Fibroblast of peridontal ligament (primary cell): ENCODE measurements at regions not wholly inside any gene's neighbourhood (a gene's known extent, or its start where the extent isn't known, plus 50 kb on each side); places are given as distances from the start of the nearest gene placed in this dataset.
"Not testable (repeated sequence)": the region's sequence is repeated elsewhere in the genome, so short reads cannot be mapped to it uniquely, and the experiment has no call there.

Experiments
- DNase-seq: peaks from one replicate; pipeline ENCODE4 v3.0.0-alpha.2; 2010; ENCODE audit errors: extremely low read depth

GRCh38 chr4:166153548-166153947 lies 280.5 kb downstream of the TLL1 start:
- peak; percentile 69 for DNase-seq

DNA sequence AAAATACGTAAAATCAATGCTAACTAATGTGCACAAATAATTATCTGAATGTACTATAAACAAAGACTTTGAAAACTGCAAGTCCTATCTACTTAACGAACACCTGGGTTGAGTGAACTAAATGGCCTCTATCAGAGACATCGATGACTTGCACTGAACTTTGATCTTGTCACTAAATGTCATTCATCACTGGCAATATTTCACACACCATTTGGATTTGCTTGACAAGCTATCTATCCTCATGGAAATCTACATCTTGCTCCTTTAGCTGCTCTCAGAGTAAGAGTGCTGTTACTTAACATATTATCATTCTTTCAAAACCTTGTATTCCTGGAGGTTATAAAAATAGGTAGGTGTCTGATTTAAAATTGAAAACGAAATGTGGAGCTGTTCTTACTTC lies 289.3 kb downstream of the TLL1 start:
- no peak for DNase-seq

GRCh38 chr4:166165829-166166420 lies 292.9 kb downstream of the TLL1 start:
- DNase-seq: peak; percentile 90

DNA sequence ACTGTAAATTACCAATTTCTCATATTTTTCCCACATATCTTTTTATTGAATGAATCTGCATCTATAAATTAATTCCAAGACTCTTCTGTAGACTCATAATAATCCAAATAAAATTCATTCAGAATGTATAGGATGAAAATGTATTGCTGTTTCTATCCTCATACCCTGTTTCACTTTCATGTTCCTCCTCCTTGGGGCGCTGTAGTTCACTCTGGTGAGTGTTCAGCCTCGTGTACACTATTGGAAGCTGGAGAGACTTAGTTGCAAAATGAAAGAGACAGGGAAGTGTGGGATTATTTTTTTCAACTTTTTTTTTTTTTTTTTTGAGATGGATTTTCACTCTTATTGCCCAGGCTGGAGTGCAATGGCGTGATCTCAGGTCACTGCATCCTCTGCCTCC lies 296.1 kb downstream of the TLL1 start:
- peak; percentile 22 for DNase-seq

GRCh38 chr4:166172619-166173018 lies 299.6 kb downstream of the TLL1 start:
- DNase-seq: no peak

DNA sequence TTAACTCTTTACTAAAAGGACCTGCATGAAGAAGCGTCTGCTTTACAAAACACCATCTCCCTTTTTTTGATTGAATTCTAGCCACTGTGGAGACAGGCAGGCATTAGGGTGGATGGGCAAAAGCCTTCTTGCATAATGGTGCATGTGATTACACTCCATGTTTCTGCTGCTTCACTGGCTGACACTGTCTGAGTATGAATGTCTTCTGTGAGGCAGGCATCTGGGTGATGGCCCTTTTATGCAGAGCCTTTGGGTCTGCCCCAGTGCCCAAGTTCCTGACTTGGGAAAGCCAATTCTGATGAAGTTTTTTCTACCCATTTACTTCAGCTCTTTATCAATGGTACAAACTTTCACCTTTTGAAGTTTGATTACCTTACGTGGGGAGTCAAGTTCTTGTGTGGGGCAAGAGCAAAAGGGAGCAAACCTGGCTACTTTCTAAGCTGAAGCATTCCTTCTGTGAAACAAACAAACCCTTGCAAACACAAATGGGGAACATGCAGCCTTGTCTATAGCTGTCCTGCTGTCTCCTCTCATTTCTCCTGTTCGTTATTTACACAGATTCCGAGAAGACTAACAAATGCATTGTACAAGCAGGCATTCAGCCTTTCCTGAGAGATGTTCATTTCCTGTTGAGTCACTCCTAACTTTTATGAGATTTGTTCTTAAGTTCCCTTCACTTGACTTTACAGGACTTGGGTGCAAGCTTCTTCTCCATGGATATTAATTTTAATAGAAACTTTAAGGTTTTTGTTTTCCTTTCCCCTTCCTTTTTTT lies 301.9 kb downstream of the TLL1 start:
- DNase-seq: no peak

GRCh38 chr4:166182145-166182544 lies 309.1 kb downstream of the TLL1 start:
- DNase-seq: no peak

DNA sequence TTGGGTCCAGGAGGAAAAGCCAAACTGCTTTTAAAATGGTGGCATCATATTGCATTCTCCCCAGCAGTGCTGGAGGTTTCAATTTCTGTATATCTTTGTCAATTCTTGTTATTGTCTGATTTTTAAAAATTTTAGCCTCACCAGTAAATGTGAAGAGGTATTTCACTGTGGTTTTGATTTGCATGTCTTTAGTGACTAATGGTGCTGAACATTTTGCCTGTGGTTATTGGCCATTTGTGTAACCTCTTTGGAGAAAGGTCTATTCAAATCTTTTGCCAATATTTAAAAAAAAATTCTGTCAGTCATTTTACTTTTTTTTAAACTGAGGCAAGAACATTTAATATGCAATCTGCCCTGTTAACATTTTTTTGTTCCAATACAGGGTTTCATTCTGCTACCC lies 322.1 kb downstream of the TLL1 start:
- peak; percentile 19 for DNase-seq

DNA sequence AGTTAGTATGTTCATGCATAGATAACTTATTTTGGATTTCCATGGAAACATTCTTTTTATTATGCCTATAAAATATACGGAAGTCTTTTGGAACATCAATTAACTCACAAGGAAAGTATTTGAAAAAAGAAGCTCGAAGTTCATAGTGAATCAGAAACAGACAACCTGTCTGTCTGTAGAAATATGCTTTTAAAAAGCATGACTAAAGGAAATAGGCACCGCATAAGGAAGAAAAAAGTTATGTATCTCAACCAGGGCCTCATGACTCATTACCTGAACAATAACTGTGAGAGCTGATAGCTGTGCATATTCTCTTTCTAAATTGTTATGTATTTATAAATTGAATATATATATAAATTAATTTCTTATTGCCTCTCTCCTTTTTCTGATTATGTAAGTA lies 324.1 kb downstream of the TLL1 start:
- no peak for DNase-seq

- DNase-seq: no peak
Observed at GRCh38 chr4:166198041-166198440, 325.0 kb downstream of the TLL1 start.

GRCh38 chr4:166198516-166199310 lies 325.7 kb downstream of the TLL1 start:
- no peak for DNase-seq

DNA sequence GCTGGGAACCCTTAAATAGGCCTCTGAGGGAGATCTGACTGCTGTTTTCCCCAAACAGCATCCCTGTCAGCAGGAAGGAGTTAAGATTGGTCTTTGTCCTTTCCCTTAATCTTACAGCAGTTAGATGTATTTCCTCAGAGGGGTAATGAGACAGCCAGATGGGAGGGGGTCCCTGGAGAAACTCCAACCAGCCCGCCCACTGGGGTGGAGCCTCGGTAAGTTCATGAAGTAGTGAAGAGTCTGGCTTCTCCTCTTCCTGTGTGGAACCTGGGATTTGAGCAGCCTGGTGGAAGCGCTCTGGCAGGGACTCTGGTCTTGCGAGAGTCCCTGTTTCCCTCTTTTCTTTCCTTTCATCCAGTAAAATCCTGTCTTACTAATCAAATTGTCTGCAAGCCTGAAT lies 330.0 kb downstream of the TLL1 start:
- no peak for DNase-seq

DNA sequence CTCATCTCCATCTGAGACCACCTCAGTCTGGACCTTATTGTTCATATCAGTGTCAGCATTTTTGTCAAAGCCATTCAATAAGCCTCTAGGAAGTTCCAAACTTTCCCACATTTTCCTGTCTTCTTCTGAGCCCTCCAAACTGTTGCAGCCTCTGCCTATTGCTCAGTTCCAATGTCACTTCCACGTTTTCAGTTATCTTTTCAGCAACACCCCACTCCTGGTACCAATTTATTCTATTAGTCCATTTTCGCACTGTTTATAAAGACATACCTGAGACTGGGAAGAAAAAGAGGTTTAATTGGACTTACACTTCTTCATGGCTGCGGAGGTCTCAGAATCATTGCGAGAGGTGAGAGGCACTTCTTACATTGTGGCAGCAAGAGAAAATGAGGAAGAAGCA lies 339.3 kb downstream of the TLL1 start:
- not testable (repeated sequence) for DNase-seq

- DNase-seq: no peak
Observed at GRCh38 chr4:166222271-166222670, 349.2 kb downstream of the TLL1 start.

DNA sequence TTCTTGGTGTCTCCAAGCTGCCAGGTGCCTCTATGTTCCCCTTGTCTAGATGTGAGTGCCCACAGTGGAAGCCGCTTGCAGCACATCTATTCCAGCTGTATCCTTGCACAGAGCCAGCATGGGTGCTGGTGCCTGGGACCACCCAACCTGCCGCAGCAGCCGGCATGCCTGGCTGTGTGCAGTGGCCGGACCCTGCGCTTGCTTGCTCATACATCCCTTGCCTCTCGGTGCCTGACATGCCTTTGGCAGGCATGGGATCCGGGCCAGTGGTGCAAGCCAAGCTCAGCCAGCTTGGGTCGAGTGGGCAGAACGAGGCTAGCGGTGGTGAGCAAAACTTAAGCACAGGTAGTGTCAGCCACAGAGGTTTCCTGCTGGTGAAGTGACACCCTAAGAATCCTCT lies 355.1 kb downstream of the TLL1 start:
- DNase-seq: no peak

DNA sequence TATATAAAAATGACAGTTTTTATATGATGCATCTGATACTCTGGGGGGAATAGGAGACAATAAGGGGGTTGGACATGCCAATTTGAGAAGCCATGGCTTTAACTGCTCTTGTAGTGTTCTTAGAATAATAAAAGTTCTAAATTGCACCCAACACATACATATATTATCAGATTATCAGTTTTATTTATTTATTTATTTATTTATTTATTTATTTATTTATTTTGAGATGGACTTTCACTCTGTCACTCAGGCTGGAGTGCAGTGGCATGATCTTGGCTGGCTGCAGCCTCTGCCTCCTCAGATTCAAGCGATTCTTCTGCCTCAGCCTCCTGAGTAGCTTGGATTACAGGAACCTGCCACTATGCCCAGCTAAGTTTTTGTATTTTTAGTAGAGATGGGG lies 356.8 kb downstream of the TLL1 start:
- no peak for DNase-seq

GRCh38 chr4:166230841-166231240 lies 357.8 kb downstream of the TLL1 start:
- DNase-seq: peak; percentile 2

GRCh38 chr4:166239354-166239753 lies 366.3 kb downstream of the TLL1 start:
- DNase-seq: no peak

DNA sequence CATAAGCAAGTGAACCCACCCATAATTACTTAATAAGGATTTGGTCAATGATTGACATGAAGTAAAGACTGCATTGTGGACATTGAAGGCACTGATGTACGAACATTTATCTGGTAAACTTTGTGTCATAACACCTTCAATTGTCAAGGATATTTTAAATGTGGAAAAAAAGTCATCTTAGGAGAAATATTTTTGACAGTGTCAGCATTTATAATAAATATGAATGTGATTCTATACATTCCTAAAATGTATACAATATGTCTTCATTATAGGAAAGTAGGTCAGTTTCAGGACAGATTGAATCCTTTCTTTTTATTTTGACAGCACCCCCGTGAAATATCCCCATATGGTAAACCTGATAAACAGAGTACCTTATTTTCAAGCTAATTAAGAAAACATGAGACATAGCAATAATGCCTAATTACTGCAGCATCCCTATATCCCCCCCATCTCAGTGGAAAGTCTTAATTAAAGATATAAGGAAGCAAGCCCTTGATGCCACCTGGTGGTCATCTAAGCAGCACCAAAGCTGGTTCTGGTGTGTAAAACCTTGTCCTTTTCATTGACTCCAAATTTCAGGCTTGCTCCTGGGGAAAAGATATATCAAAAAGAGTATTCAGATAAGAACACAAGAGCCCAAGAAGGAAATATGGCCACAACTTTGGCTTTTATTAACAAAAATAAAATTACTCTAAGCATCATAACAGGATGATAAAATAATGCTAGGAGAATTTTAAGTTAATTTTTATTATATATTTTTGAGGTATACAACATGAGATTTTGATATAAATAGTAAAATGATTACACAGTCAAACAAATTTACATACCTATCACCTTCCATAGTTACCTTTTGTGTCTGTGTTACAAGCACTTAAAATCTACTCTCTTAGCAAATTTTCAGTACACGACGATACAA lies 379.7 kb downstream of the TLL1 start:
- DNase-seq: peak; percentile 20

GRCh38 chr4:166257276-166257675 lies 384.2 kb downstream of the TLL1 start:
- no peak for DNase-seq

DNA sequence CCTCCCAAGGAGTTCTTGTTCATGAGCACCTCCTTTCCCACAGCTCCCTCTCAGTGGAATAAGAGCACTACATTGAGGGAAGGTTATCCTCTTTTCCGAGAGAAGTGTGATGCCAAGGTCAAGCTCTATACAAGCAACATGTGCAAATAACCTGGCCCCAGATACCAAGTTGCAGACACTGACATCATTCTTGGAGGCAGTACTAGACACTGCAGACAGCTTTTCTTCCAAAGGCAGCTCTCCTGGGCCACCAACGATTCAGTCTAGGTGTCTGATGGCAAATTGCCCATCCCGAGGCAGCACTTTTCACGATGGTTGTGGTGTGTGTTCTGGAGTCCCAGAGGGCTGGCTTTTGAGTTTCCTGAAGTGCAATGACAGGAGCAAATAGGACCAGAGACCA lies 384.9 kb downstream of the TLL1 start:
- DNase-seq: no peak

GRCh38 chr4:166259081-166259480 lies 386.0 kb downstream of the TLL1 start:
- DNase-seq: no peak
